ENCODE measurements at regions not wholly inside any gene's neighbourhood (a gene's known extent, or its start where the extent isn't known, plus 50 kb on each side); places are given as distances from the start of the nearest gene placed in this dataset.

GRCh38 chr3:181464033-181464694 is 247.6 kb upstream of the SOX2 start:
- H3K9me3 ChIP-seq (ENCODE audit: control insufficient read depth in 2 of 3, insufficient read depth in 1 of 3, low read length in 3 of 3): no peaks in the 10 kb centered on the region
- no peaks in the 10 kb centered on the region for H3K27me3 ChIP-seq (ENCODE audit: control insufficient read depth, insufficient read depth, low read length)
- intact Hi-C loops (cut with DNase I): no loop called here
- DNase-seq: no peak
- H3K9ac ChIP-seq (ENCODE audit: low read length in 3 of 3): no peak overlapping the region
- H3K36me3 ChIP-seq (ENCODE audit: control insufficient read depth in 2 of 3, insufficient read depth in 3 of 3, low read length in 3 of 3): no peaks in the 10 kb centered on the region
- H3K27ac ChIP-seq (ENCODE audit: low read depth in 2 of 2, low read length in 2 of 2): no peak overlapping the region
- no peak overlapping the region for H3K4me3 ChIP-seq (ENCODE audit: low read length in 3 of 3)
- H3K4me1 ChIP-seq (ENCODE audit: control insufficient read depth in 2 of 3, insufficient read depth in 2 of 3, low read depth in 1 of 3, low read length in 3 of 3): no peaks in the 10 kb centered on the region
- no peak for TF ChIP-seq CTCF (IDR thresholded peaks at IDR 0.05; ENCODE audit: borderline replicate concordance, extremely low read depth, insufficient read depth)
- no peak for FAIRE-seq

GRCh38 chr3:181461381-181461780 is 250.3 kb upstream of the SOX2 start:
- TF ChIP-seq CTCF (IDR thresholded peaks at IDR 0.05; ENCODE audit: borderline replicate concordance, extremely low read depth, insufficient read depth): no peak
- no peak for DNase-seq
- FAIRE-seq: no peak

GRCh38 chr3:181459516-181459915 is 252.2 kb upstream of the SOX2 start:
- intact Hi-C loops (cut with DNase I): no loop called here
- Histone ChIP-seq H3K27me3 (ENCODE audit: control insufficient read depth, insufficient read depth, low read length) (no peaks in the 10 kb centered on the region), H3K27ac (ENCODE audit: low read depth in 2 of 2, low read length in 2 of 2) (no peak overlapping the region), H3K9me3 (ENCODE audit: control insufficient read depth in 2 of 3, insufficient read depth in 1 of 3, low read length in 3 of 3) (no peaks in the 10 kb centered on the region), H3K9ac (ENCODE audit: low read length in 3 of 3) (no peak overlapping the region), H3K4me3 (ENCODE audit: low read length in 3 of 3) (no peak overlapping the region), H3K36me3 (ENCODE audit: control insufficient read depth in 2 of 3, insufficient read depth in 3 of 3, low read length in 3 of 3) (no peaks in the 10 kb centered on the region), H3K4me1 (ENCODE audit: control insufficient read depth in 2 of 3, insufficient read depth in 2 of 3, low read depth in 1 of 3, low read length in 3 of 3) (no peaks in the 10 kb centered on the region)
- TF ChIP-seq CTCF (IDR thresholded peaks at IDR 0.05; ENCODE audit: borderline replicate concordance, extremely low read depth, insufficient read depth): no peak
- FAIRE-seq: no peak
- DNase-seq: no peak

More at GRCh38 chr3:181461381-181461780, 250.3 kb upstream of the SOX2 start:
- Histone ChIP-seq H3K9ac (ENCODE audit: low read length in 3 of 3) (no peak overlapping the region), H3K4me1 (ENCODE audit: control insufficient read depth in 2 of 3, insufficient read depth in 2 of 3, low read depth in 1 of 3, low read length in 3 of 3) (no peaks in the 10 kb centered on the region), H3K36me3 (ENCODE audit: control insufficient read depth in 2 of 3, insufficient read depth in 3 of 3, low read length in 3 of 3) (no peaks in the 10 kb centered on the region), H3K27me3 (ENCODE audit: control insufficient read depth, insufficient read depth, low read length) (no peaks in the 10 kb centered on the region), H3K4me3 (ENCODE audit: low read length in 3 of 3) (no peak overlapping the region), H3K9me3 (ENCODE audit: control insufficient read depth in 2 of 3, insufficient read depth in 1 of 3, low read length in 3 of 3) (no peaks in the 10 kb centered on the region), H3K27ac (ENCODE audit: low read depth in 2 of 2, low read length in 2 of 2) (no peak overlapping the region)
- intact Hi-C loops (cut with DNase I): no loop called here

- intact Hi-C loops (cut with DNase I): no loop called here
- no peaks in the 10 kb centered on the region for H3K9me3 ChIP-seq (ENCODE audit: control insufficient read depth in 2 of 3, insufficient read depth in 1 of 3, low read length in 3 of 3)
- no peak for DNase-seq
- FAIRE-seq: no peak
- no peak for TF ChIP-seq CTCF (IDR thresholded peaks at IDR 0.05; ENCODE audit: borderline replicate concordance, extremely low read depth, insufficient read depth)
- no peaks in the 10 kb centered on the region for H3K36me3 ChIP-seq (ENCODE audit: control insufficient read depth in 2 of 3, insufficient read depth in 3 of 3, low read length in 3 of 3)
- H3K9ac ChIP-seq (ENCODE audit: low read length in 3 of 3): no peak overlapping the region
- no peaks in the 10 kb centered on the region for H3K27me3 ChIP-seq (ENCODE audit: control insufficient read depth, insufficient read depth, low read length)
- H3K4me1 ChIP-seq (ENCODE audit: control insufficient read depth in 2 of 3, insufficient read depth in 2 of 3, low read depth in 1 of 3, low read length in 3 of 3): no peaks in the 10 kb centered on the region
- H3K4me3 ChIP-seq (ENCODE audit: low read length in 3 of 3): no peak overlapping the region
- no peak overlapping the region for H3K27ac ChIP-seq (ENCODE audit: low read depth in 2 of 2, low read length in 2 of 2)
These were observed 252.9 kb upstream of the SOX2 start for GRCh38 chr3:181458857-181459256.

Measured in kidney (tissue), 13 donors.